ENCODE measurements at regions not wholly inside any gene's neighbourhood (a gene's known extent, or its start where the extent isn't known, plus 50 kb on each side); places are given as distances from the start of the nearest gene placed in this dataset.

GRCh38 chr7:133164498-133164897 is 82.6 kb upstream of the CHCHD3 start:
- TF ChIP-seq CTCF (conservative IDR thresholded peaks at IDR 0.05; ENCODE audit: low read depth, low read length) (no peak), EZH2 (IDR thresholded peaks at IDR 0.05; ENCODE audit: borderline replicate concordance, low read depth, low read length, poor library complexity, severe bottlenecking) (no peak)

Measured in A673 (cell line).